SK-N-SH (cell line): ENCODE measurements at regions not wholly inside any gene's neighbourhood (a gene's known extent, or its start where the extent isn't known, plus 50 kb on each side); places are given as distances from the start of the nearest gene placed in this dataset.

ENCODE experiments used
- CHD2 ChIP-seq: fragments of 150-350 bp; IDR thresholded peaks from 2 replicates; pipeline ENCODE4 v1.6.1; 2018; ENCODE audit warnings: low read length; ENCODE audit not compliant: partially characterized antibody
- EP300 ChIP-seq, 2 experiments: IDR thresholded peaks; 2 replicates each; pipeline versions ENCODE4 v1.4.0 to v1.6.1; 2012; ENCODE audit warnings: borderline replicate concordance in 1 of 2, low read depth in 1 of 2, low read length in 1 of 2
- EZH2phosphoT487 ChIP-seq: fragments of 200-600 bp; sonication (generic); IDR thresholded peaks from 2 replicates; pipeline ENCODE4 v1.6.1; 2017; ENCODE audit warnings: low read depth, mixed run types, mild to moderate bottlenecking, antibody characterized with exemption, moderate library complexity, borderline replicate concordance
- MXI1 ChIP-seq: IDR thresholded peaks from 2 replicates; pipeline ENCODE4 v1.6.1; 2012; ENCODE audit warnings: mild to moderate bottlenecking, low read depth, low read length, improper control_type of control experiment
- NFIC ChIP-seq: IDR thresholded peaks from 2 replicates; pipeline ENCODE4 v1.4.0; 2012; ENCODE audit warnings: borderline replicate concordance
- POLR2AphosphoS5 ChIP-seq: IDR thresholded peaks from 2 replicates; pipeline ENCODE4 v1.6.1; 2012; ENCODE audit warnings: low read depth, low read length
- RCOR1 ChIP-seq: fragments of 150-350 bp; IDR thresholded peaks from 2 replicates; pipeline ENCODE4 v1.6.1; 2017; ENCODE audit warnings: antibody characterized with exemption, low read length
- TCF12 ChIP-seq: IDR thresholded peaks from 2 replicates; pipeline ENCODE4 v1.4.0; 2012
- YY1 ChIP-seq: IDR thresholded peaks from 2 replicates; pipeline ENCODE4 v1.4.0; 2012; ENCODE audit warnings: low read depth, mild to moderate bottlenecking
- TF ChIP-seq, protein P1 (sequence below): fragments of 200-600 bp; sonication (generic); IDR thresholded peaks from 2 replicates; pipeline ENCODE4 v1.6.1; 2017; ENCODE audit warnings: antibody characterized with exemption, mild to moderate bottlenecking, moderate library complexity
- TF ChIP-seq, protein P2 (sequence below): IDR thresholded peaks from 2 replicates; pipeline ENCODE4 v1.6.1; 2012; ENCODE audit warnings: mild to moderate bottlenecking, low read depth, low read length, moderate library complexity
- TF ChIP-seq, protein P3 (sequence below): fragments of 150-350 bp; IDR thresholded peaks from 2 replicates; pipeline ENCODE4 v1.6.1; 2017; ENCODE audit warnings: antibody characterized with exemption, low read length, low read depth, borderline replicate concordance
- TF ChIP-seq, protein P4 (sequence below): IDR thresholded peaks from 2 replicates; pipeline ENCODE4 v1.4.0; 2012; ENCODE audit warnings: low read depth, borderline replicate concordance
- TF ChIP-seq, protein P5 (sequence below): IDR thresholded peaks from 2 replicates; pipeline ENCODE4 v1.4.0; 2012; ENCODE audit warnings: low read depth, borderline replicate concordance

DNA sequence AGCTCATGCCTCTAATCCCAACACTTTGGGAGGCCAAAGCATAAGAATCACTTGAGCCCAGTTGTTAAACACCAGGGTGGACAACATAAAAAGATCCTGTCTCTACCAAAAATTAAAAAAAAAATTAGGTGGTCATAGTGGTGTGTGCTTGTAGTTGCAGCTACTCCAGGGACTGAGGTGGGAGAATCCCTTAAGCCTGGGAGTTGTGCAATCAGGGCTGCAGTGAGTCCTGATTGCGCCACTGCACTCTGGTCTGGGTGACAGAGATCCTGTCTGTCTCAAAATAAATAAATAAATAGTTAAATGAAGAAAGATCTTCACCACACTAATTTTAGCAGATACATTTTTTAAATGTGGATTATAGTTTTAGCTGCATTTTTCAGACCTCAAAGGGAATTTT, 433.2 kb downstream of the MAT2B start:
- TF ChIP-seq, protein P1, sequence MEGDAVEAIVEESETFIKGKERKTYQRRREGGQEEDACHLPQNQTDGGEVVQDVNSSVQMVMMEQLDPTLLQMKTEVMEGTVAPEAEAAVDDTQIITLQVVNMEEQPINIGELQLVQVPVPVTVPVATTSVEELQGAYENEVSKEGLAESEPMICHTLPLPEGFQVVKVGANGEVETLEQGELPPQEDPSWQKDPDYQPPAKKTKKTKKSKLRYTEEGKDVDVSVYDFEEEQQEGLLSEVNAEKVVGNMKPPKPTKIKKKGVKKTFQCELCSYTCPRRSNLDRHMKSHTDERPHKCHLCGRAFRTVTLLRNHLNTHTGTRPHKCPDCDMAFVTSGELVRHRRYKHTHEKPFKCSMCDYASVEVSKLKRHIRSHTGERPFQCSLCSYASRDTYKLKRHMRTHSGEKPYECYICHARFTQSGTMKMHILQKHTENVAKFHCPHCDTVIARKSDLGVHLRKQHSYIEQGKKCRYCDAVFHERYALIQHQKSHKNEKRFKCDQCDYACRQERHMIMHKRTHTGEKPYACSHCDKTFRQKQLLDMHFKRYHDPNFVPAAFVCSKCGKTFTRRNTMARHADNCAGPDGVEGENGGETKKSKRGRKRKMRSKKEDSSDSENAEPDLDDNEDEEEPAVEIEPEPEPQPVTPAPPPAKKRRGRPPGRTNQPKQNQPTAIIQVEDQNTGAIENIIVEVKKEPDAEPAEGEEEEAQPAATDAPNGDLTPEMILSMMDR, result no peak
- TF ChIP-seq, protein P2, sequence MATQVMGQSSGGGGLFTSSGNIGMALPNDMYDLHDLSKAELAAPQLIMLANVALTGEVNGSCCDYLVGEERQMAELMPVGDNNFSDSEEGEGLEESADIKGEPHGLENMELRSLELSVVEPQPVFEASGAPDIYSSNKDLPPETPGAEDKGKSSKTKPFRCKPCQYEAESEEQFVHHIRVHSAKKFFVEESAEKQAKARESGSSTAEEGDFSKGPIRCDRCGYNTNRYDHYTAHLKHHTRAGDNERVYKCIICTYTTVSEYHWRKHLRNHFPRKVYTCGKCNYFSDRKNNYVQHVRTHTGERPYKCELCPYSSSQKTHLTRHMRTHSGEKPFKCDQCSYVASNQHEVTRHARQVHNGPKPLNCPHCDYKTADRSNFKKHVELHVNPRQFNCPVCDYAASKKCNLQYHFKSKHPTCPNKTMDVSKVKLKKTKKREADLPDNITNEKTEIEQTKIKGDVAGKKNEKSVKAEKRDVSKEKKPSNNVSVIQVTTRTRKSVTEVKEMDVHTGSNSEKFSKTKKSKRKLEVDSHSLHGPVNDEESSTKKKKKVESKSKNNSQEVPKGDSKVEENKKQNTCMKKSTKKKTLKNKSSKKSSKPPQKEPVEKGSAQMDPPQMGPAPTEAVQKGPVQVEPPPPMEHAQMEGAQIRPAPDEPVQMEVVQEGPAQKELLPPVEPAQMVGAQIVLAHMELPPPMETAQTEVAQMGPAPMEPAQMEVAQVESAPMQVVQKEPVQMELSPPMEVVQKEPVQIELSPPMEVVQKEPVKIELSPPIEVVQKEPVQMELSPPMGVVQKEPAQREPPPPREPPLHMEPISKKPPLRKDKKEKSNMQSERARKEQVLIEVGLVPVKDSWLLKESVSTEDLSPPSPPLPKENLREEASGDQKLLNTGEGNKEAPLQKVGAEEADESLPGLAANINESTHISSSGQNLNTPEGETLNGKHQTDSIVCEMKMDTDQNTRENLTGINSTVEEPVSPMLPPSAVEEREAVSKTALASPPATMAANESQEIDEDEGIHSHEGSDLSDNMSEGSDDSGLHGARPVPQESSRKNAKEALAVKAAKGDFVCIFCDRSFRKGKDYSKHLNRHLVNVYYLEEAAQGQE, result no peak
- no peak for TF ChIP-seq EZH2phosphoT487
- no peak for TF ChIP-seq EP300 (IDR thresholded peaks at IDR 0.05; ENCODE audit: borderline replicate concordance in 1 of 2, low read depth in 1 of 2, low read length in 1 of 2)
- TF ChIP-seq POLR2AphosphoS5, result no peak
- no peak for TF ChIP-seq TCF12
- no peak for TF ChIP-seq CHD2
- TF ChIP-seq, protein P3, sequence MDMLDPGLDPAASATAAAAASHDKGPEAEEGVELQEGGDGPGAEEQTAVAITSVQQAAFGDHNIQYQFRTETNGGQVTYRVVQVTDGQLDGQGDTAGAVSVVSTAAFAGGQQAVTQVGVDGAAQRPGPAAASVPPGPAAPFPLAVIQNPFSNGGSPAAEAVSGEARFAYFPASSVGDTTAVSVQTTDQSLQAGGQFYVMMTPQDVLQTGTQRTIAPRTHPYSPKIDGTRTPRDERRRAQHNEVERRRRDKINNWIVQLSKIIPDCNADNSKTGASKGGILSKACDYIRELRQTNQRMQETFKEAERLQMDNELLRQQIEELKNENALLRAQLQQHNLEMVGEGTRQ, result no peak
- TF ChIP-seq, protein P4, sequence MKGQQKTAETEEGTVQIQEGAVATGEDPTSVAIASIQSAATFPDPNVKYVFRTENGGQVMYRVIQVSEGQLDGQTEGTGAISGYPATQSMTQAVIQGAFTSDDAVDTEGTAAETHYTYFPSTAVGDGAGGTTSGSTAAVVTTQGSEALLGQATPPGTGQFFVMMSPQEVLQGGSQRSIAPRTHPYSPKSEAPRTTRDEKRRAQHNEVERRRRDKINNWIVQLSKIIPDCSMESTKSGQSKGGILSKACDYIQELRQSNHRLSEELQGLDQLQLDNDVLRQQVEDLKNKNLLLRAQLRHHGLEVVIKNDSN, result no peak
- no peak for TF ChIP-seq NFIC
- TF ChIP-seq YY1, result no peak
- TF ChIP-seq, protein P5, sequence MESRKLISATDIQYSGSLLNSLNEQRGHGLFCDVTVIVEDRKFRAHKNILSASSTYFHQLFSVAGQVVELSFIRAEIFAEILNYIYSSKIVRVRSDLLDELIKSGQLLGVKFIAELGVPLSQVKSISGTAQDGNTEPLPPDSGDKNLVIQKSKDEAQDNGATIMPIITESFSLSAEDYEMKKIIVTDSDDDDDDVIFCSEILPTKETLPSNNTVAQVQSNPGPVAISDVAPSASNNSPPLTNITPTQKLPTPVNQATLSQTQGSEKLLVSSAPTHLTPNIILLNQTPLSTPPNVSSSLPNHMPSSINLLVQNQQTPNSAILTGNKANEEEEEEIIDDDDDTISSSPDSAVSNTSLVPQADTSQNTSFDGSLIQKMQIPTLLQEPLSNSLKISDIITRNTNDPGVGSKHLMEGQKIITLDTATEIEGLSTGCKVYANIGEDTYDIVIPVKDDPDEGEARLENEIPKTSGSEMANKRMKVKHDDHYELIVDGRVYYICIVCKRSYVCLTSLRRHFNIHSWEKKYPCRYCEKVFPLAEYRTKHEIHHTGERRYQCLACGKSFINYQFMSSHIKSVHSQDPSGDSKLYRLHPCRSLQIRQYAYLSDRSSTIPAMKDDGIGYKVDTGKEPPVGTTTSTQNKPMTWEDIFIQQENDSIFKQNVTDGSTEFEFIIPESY, result no peak
- no peak for TF ChIP-seq RCOR1
- no peak for TF ChIP-seq MXI1
